ENCODE measurements at regions not wholly inside any gene's neighbourhood (a gene's known extent, or its start where the extent isn't known, plus 50 kb on each side); places are given as distances from the start of the nearest gene placed in this dataset.
A peak's percentile ranks its signal among the peaks of the same experiment; 100 is the strongest.

DNA sequence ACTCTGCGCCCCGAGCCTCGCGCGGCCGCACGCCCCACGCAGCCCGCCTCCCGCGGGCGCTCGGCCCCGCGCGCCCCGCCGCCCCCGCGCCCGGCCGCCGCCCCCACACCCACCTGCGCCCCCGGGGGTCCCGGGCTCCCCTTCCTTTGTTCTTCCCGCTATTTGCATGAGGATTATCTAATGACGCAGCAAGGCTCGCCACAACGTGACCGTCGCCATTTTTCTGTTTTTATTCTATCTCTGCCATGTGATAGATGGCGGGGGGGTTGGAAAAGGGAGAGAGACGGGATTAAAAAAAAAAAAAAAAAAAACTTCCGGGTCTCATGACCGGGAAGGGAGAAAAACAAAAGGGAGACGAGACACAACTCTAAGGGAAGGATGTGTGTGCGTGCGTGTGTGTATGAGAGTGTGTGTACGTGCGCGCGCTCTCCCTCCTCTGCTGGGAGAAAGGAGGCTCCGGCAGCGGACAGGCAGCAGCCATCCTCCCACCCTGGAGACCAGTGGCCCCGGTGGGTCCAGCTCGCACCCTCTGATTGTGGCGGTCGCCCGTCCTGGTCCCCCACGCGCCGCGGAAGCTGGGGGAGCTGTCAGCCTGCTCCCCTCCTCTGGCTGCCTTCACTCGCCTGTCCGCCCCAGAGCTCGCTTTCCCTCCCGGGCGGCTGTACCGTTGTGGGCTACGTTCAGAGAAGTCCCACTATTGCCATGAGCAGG, 80.4 kb upstream of the AK4 start:
- peak; percentile 68 for DNase-seq (ENCODE audit: low read depth)
- peak overlapping the region; percentile 87 for H3K4me3 ChIP-seq (ENCODE audit: low read length)
- TF ChIP-seq, protein P1, sequence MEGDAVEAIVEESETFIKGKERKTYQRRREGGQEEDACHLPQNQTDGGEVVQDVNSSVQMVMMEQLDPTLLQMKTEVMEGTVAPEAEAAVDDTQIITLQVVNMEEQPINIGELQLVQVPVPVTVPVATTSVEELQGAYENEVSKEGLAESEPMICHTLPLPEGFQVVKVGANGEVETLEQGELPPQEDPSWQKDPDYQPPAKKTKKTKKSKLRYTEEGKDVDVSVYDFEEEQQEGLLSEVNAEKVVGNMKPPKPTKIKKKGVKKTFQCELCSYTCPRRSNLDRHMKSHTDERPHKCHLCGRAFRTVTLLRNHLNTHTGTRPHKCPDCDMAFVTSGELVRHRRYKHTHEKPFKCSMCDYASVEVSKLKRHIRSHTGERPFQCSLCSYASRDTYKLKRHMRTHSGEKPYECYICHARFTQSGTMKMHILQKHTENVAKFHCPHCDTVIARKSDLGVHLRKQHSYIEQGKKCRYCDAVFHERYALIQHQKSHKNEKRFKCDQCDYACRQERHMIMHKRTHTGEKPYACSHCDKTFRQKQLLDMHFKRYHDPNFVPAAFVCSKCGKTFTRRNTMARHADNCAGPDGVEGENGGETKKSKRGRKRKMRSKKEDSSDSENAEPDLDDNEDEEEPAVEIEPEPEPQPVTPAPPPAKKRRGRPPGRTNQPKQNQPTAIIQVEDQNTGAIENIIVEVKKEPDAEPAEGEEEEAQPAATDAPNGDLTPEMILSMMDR (conservative IDR thresholded peaks at IDR 0.05; ENCODE audit: low read depth, low read length): no peak

DNA sequence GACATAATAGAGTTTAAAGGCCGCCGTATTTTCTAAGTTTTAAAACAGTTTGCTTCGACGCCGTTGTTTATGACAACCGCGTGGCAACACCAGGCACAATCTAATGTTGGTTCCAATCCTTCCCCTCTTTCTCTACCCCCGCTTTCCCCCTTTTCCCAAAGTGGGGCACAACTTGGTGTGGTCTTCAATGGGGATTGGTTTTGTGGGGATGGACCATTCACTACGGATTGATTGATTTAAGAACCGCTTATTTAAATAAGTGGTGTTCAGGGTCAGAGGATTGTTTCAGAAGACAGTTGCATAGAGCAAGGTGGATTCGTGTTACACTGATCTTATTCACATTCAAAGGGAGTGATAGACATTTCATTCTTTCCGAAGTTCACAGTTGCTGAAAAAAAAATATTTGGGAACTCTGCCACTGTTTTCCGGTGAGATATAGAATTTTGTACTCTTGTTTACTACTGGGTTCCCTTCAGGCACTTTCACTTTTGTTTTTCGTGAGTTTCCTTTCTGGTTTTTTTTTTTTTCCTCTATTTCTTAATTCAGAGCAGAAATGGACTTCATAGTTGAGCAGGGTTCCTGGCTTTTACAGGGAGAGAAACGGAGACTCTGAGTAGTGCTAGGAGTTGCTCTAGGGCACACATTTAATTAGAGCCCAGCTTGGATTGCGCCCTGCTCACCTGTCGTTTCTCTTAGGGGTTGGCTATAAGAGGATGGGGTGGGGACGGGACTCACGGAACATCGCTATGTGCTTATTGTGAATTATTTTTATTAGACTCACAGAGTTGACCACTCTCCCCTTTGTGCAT, 79.6 kb upstream of the AK4 start:
- DNase-seq (ENCODE audit: low read depth): no peak
- H3K4me3 ChIP-seq (ENCODE audit: low read length): peak overlapping the region; percentile 87
- TF ChIP-seq, protein P1 (conservative IDR thresholded peaks at IDR 0.05; ENCODE audit: low read depth, low read length): no peak

DNA sequence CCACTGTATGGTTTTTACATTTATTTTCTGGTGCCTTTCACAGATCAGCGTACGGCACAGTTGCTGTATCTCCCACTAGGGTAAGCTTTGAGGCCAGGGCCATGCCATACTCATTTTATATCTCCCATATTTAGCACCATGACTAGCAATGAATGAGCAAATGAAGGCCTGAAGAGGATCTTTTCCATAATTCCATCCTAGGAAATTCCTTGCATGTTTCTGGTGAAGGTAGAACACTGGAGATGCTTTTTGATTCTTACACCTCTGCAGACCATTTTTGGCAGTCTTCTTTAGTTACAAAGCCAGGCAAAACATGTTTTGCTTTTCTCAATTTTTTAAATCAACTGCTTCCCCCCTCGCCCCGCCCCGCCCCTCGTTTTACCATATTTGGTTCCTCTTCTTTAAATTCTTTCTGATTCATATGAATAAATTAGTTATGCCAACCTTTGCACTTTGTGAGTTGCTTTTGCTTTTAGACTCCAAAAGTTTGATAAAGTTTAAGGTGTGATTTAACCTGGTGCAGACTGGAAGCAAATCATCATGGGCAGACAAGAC, 78.9 kb upstream of the AK4 start:
- TF ChIP-seq, protein P1 (conservative IDR thresholded peaks at IDR 0.05; ENCODE audit: low read depth, low read length): no peak

DNA sequence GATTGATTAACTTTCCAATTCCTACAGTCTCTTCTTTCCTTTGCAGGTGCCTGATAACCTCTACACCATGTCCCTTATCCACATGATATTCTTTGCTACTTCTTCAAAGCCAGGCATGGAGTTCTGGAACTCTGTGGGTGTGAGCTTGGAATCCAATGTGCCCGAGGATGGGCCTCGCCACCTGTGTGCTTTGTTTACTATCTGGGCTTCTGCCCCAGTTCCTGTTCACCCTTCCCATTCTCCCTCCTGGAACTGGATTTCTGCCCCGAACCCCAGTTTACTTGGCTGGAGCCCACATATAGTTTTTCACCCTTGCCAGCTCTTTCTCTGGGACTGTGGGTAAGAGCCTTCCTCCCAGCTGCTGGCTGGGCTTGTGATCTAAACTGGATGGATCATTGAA, 75.2 kb upstream of the AK4 start:
- TF ChIP-seq, protein P1 (conservative IDR thresholded peaks at IDR 0.05; ENCODE audit: low read depth, low read length): no peak
- H3K4me3 ChIP-seq (ENCODE audit: low read length): no peak overlapping the region
- DNase-seq (ENCODE audit: low read depth): no peak

More for the DNA sequence above, 78.9 kb upstream of the AK4 start:
- DNase-seq (ENCODE audit: low read depth): no peak
- peak overlapping the region; percentile 87 for H3K4me3 ChIP-seq (ENCODE audit: low read length)

DNA sequence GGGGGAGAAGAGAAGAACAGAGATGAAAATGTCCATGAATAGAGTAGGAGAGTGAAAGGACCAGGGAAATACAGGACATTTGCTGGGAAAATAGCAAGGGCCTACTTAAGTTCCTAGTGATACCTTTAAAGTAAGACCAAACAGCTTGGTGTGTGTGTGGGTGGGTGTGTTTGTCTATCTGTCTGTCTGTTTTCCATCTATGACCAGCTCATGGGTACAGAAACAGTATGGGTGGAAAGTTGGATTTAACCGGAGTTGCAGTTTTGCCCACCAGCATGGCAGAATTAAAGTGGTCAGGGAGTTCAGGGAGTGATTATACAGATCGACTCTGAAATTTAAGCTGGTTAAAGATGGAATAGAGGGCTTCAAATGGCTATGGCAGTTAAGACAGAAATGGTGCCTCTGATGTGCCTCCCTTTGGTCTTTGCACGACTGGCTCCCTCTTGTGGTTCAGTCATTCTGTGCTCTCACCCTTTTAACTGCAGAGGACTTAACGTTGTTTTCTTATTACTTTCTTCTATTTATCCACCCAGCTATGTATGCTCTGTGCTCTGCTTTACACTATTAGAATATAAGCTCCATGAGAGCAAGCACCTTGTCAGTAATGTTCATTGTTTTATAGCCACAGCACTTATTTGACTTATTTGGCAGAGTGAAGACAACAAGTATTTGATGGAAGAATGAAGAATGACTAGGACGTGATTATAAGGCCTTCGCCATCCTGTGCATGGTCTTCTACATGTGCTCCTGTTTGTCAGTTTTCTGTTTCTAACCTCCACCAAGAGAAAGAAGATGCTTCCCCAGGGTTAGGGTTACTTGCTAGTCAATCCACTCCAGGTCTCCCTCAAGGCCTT, 72.7 kb upstream of the AK4 start:
- no peak overlapping the region for H3K4me3 ChIP-seq (ENCODE audit: low read length)
- DNase-seq (ENCODE audit: low read depth): peak; percentile 35
- TF ChIP-seq, protein P1 (conservative IDR thresholded peaks at IDR 0.05; ENCODE audit: low read depth, low read length): peak; percentile 85

DNA sequence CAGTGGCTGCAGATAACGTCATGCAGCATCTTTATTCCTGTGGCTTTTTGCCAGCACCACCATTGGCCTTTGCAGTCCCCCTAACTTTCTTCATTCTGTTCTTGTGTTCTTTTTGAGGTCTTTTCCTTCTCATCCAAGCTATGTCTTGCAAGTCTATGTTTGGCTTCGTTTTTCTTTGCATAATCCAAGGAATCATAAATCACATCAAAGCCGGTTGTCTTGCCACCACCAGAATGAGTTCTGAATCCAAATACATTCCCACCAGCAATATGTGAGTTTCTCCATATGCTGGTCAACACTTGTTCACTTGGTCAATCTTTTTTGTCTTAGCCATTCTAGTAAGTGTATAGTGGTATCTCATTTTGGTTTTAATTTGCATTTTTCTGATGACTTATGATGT, 70.6 kb upstream of the AK4 start:
- DNase-seq (ENCODE audit: low read depth): no peak
- TF ChIP-seq, protein P1 (conservative IDR thresholded peaks at IDR 0.05; ENCODE audit: low read depth, low read length): no peak
- H3K4me3 ChIP-seq (ENCODE audit: low read length): no peak overlapping the region

Data from retinal pigment epithelial cell (primary cell).